Hepatocyte (in vitro differentiated cells): ENCODE measurements at regions not wholly inside any gene's neighbourhood (a gene's known extent, or its start where the extent isn't known, plus 50 kb on each side); places are given as distances from the start of the nearest gene placed in this dataset.

Experiments
- CTCF ChIP-seq: fragments of 200-600 bp; sonication (generic); IDR thresholded peaks from 2 replicates; pipeline ENCODE4 v1.5.1; 2016; ENCODE audit warnings: antibody characterized with exemption, mild to moderate bottlenecking; ENCODE audit not compliant: poor library complexity
- EZH2phosphoT487 ChIP-seq: fragments of 200-600 bp; sonication (generic); IDR thresholded peaks from one replicate; pipeline ENCODE4 v1.6.1; 2018; ENCODE audit warnings: antibody characterized with exemption, mild to moderate bottlenecking, low read depth, moderate library complexity; ENCODE audit not compliant: unreplicated experiment, severe bottlenecking

- no peak for TF ChIP-seq CTCF
- TF ChIP-seq EZH2phosphoT487 = no peak
Measured at GRCh38 chr2:12305931-12306330, 410.8 kb upstream of the TRIB2 start.
